Right lobe of liver (tissue), 4 donors: ENCODE measurements at regions not wholly inside any gene's neighbourhood (a gene's known extent, or its start where the extent isn't known, plus 50 kb on each side); places are given as distances from the start of the nearest gene placed in this dataset.

Experiments used
- POLR2A ChIP-seq: fragments of 450-650 bp; IDR thresholded peaks from one replicate; pipeline ENCODE4 v1.6.1; 2017; ENCODE audit warnings: antibody characterized with exemption, mild to moderate bottlenecking
- TF ChIP-seq, protein P1 (sequence below), 4 donors: fragments of 200-600 bp in 3 of 4; fragments of 450-650 bp in 1 of 4; IDR thresholded peaks; one replicate each; pipeline versions ENCODE4 v1.5.1 to v1.8.0; 2016 to 2022; ENCODE audit warnings: antibody characterized with exemption in 4 of 4, mild to moderate bottlenecking in 2 of 4
- donor health status: DM: no; HTN: no; CAD: no.
- donor health status: DM: no; HTN: no; CAD: no.
- donor health status: DM: no; HTN: yes; CAD: no.

- no peak for TF ChIP-seq POLR2A
- TF ChIP-seq, protein P1, sequence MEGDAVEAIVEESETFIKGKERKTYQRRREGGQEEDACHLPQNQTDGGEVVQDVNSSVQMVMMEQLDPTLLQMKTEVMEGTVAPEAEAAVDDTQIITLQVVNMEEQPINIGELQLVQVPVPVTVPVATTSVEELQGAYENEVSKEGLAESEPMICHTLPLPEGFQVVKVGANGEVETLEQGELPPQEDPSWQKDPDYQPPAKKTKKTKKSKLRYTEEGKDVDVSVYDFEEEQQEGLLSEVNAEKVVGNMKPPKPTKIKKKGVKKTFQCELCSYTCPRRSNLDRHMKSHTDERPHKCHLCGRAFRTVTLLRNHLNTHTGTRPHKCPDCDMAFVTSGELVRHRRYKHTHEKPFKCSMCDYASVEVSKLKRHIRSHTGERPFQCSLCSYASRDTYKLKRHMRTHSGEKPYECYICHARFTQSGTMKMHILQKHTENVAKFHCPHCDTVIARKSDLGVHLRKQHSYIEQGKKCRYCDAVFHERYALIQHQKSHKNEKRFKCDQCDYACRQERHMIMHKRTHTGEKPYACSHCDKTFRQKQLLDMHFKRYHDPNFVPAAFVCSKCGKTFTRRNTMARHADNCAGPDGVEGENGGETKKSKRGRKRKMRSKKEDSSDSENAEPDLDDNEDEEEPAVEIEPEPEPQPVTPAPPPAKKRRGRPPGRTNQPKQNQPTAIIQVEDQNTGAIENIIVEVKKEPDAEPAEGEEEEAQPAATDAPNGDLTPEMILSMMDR (IDR thresholded peaks at IDR 0.05) = no peak
These were observed 224.8 kb upstream of the NANOGP8 start for GRCh38 chr15:35309886-35310285.
